NCI-H748 (cell line): ENCODE measurements at regions not wholly inside any gene's neighbourhood (a gene's known extent, or its start where the extent isn't known, plus 50 kb on each side); places are given as distances from the start of the nearest gene placed in this dataset.
"Not testable (repeated sequence)": the region's sequence is repeated elsewhere in the genome, so short reads cannot be mapped to it uniquely, and the experiment has no call there.

ENCODE experiments used
- DNase-seq: peaks from one replicate; lab custom pipeline; 2025; ENCODE audit not compliant: unreplicated experiment; lab: John Stamatoyannopoulos, UW

- no peak for DNase-seq
These were observed 55.1 kb downstream of the RBMXL2 start for GRCh38 chr11:7143908-7144307.

GRCh38 chr11:7150104-7150503 is 61.3 kb downstream of the RBMXL2 start:
- not testable (repeated sequence) for DNase-seq

GRCh38 chr11:7154881-7155361 is 66.1 kb downstream of the RBMXL2 start:
- no peak for DNase-seq

- no peak for DNase-seq
These were observed 72.2 kb downstream of the RBMXL2 start for GRCh38 chr11:7160814-7161489.

DNA sequence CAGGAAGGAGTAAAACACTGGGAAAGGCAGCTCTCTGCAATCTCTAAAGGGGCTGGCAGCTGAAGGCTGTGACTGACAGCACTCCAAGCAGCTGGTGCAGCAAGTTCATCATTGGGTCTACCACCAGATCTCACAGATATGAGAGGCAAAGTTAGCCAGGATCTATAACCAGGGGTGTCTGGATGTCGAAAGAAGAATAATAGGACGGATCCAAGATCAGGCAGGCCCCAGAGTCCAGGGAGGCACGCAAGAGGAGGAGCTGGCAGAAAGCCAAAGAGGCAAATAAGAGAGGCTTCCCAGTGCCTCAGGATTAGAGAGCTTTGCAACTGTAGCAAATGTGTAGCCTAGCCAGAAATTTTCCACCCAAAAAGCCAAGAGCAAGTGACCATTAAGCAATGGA is 77.1 kb downstream of the RBMXL2 start:
- peak; percentile 19 for DNase-seq

GRCh38 chr11:7167976-7168740 is 79.4 kb downstream of the RBMXL2 start:
- no peak for DNase-seq

GRCh38 chr11:7168741-7168990 is 79.9 kb downstream of the RBMXL2 start:
- no peak for DNase-seq

DNA sequence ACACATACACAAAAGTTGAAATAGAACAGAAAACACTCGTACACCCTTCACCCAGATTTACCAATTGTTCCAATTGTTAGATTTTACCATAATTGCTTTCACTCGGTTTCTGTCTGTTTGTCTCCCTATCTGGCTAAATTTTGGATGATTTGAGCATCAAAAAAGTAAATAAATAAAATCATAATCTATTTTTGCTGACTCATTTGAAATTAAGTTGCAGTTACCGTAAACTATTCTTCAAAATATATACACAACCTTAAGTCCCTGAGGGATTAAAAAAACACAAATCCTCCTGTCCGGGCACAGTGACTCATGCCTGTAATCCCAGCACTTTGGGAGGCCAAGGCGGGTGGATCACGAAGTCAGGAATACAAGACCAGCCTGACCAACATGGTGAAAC is 81.3 kb upstream of the SYT9 start:
- DNase-seq: no peak

- no peak for DNase-seq
These were observed 76.7 kb upstream of the SYT9 start for GRCh38 chr11:7175007-7175406.

- no peak for DNase-seq
These were observed 65.5 kb upstream of the SYT9 start for GRCh38 chr11:7186190-7186589.

GRCh38 chr11:7186676-7187075 is 65.0 kb upstream of the SYT9 start:
- DNase-seq: no peak

GRCh38 chr11:7192785-7193184 is 58.9 kb upstream of the SYT9 start:
- DNase-seq: not testable (repeated sequence)

GRCh38 chr11:7196396-7197146 is 55.1 kb upstream of the SYT9 start:
- DNase-seq: no peak

- DNase-seq: no peak
These were observed 54.2 kb upstream of the SYT9 start for GRCh38 chr11:7197469-7197868.
